ENCODE measurements at regions not wholly inside any gene's neighbourhood (a gene's known extent, or its start where the extent isn't known, plus 50 kb on each side); places are given as distances from the start of the nearest gene placed in this dataset.

DNA sequence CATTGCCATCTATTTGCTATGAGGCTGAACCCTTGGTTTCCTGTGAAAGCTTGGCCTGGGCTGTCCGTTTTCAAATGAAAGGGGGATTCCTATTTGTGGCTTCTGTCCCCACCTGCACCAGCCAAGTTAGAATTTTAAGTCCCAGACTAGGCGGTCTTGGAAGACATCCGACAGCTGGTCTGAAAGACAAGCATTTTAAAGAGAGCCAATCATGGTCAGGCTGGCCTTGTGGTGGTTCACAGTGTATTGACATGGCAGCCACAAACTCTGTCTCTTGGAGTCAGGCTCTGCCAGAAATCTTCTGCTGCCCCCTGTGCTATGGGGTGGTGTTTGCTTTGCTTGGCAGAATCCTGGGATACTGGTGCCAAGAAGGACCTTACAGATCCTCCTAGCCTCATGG lies 319.2 kb upstream of the MOCS1 start:
- Histone ChIP-seq H3K27me3 (replicated peaks) (no peaks in the 10 kb centered on the region), H3K4me3 (ENCODE audit: low read depth, low read length) (no peak overlapping the region), H3K36me3 (replicated peaks) (no peaks in the 10 kb centered on the region), H3K27ac (no peak overlapping the region)
- in situ Hi-C loops (cut with HindIII; ENCODE audit: low pct_ligation_motif_present, low sequenced_read_pairs) = no loop called here
- DNase-seq = no peak
- TF ChIP-seq, protein P1, sequence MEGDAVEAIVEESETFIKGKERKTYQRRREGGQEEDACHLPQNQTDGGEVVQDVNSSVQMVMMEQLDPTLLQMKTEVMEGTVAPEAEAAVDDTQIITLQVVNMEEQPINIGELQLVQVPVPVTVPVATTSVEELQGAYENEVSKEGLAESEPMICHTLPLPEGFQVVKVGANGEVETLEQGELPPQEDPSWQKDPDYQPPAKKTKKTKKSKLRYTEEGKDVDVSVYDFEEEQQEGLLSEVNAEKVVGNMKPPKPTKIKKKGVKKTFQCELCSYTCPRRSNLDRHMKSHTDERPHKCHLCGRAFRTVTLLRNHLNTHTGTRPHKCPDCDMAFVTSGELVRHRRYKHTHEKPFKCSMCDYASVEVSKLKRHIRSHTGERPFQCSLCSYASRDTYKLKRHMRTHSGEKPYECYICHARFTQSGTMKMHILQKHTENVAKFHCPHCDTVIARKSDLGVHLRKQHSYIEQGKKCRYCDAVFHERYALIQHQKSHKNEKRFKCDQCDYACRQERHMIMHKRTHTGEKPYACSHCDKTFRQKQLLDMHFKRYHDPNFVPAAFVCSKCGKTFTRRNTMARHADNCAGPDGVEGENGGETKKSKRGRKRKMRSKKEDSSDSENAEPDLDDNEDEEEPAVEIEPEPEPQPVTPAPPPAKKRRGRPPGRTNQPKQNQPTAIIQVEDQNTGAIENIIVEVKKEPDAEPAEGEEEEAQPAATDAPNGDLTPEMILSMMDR (IDR thresholded peaks at IDR 0.05; ENCODE audit: low read depth, low read length, missing control alignments) = no peak

DNA sequence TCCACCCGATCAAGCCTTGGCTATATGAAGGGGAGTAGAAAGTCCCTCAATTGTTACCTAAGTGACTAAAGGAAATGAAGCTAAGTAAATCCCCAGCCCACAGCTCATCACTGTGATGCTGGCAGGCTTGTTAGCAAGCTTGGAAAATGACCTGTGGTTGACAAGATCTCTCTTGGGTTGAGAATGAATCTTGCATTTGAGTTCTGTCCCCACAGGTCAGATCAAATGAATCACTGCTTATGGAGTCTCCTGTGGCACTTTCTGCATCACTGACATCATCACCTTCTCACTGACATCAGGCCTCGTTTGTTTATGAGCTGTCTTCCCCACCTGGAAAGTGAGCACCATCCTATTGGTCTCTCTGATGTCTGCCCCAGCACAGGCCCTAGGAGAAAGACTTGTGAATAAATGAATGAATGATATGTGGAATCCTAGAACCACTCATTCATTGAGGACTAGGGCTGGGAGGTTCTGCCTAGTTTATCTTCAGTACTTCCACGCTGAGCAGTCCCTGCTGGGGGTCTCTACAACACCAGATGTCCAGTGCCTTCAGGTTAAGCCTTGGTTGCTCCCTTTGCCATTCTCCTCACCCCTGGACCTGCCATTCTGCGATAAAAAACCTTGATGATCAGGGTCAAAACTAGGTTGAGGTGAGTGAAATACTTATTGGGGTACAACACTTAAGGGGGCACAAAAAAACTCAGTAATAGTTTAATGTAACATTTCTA lies 318.4 kb upstream of the MOCS1 start:
- Histone ChIP-seq H3K36me3 (replicated peaks) (no peaks in the 10 kb centered on the region), H3K4me3 (ENCODE audit: low read depth, low read length) (no peak overlapping the region), H3K27ac (no peak overlapping the region), H3K27me3 (replicated peaks) (no peaks in the 10 kb centered on the region)
- no peak for DNase-seq
- TF ChIP-seq, protein P1 (IDR thresholded peaks at IDR 0.05; ENCODE audit: low read depth, low read length, missing control alignments) = no peak
- in situ Hi-C loops (cut with HindIII; ENCODE audit: low pct_ligation_motif_present, low sequenced_read_pairs) = no loop called here

DNA sequence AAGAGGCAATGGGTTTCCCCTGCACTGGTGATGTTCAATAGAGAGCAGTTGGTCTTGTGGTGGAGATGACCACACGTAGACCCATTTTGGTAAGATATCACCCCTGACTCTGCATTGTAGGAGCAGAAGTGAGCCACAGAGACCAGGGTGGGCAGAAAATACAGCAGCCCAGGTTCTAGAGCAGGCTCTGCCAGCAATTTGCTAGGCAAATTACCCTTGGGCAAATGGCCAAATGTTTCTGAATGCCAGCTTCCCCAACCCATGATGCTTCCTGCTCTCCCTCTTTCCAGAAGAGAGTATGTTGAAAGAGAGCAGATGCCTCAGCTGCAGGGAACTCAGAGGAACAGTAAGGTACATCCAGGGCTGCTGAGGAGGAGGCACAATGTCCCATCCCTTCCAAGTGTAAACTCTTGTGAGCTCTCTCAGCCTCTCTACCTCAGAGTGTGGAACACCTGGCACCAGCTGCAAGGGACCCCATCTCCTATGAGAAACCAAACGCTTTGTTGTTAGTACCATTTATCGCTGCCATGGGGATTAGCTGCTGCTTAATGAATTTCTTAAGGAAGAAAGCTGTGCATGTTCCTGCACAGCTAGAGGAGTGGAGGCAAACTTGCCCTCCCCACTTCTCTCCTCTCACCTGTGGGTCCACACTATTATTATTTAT lies 317.5 kb upstream of the MOCS1 start:
- in situ Hi-C loops (cut with HindIII; ENCODE audit: low pct_ligation_motif_present, low sequenced_read_pairs) = no loop called here
- H3K36me3 ChIP-seq (replicated peaks) = no peaks in the 10 kb centered on the region
- TF ChIP-seq, protein P1 (IDR thresholded peaks at IDR 0.05; ENCODE audit: low read depth, low read length, missing control alignments) = no peak
- DNase-seq = no peak
- no peak overlapping the region for H3K4me3 ChIP-seq (ENCODE audit: low read depth, low read length)
- no peaks in the 10 kb centered on the region for H3K27me3 ChIP-seq (replicated peaks)
- H3K27ac ChIP-seq = no peak overlapping the region

DNA sequence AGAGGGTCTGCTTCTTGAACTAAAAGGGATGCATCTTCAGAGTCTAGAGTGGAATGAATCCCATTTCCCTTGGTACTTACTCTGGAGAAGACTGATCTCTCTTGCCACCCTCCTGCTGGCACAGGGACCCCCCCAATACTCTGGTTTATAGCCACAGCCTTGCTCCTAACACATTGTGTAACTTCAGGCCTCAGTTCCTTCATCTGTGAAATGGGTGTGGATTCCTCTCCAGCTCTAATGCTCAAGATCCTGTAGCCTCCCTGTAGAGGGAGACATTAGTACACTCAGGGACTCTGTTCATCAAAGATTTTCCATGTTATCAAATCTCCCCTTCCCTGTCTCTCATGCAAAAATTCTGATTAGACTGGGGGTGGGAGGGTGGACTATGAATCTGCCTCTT lies 315.7 kb upstream of the MOCS1 start:
- no peak overlapping the region for H3K4me3 ChIP-seq (ENCODE audit: low read depth, low read length)
- no peak overlapping the region for H3K27ac ChIP-seq
- H3K36me3 ChIP-seq (replicated peaks) = no peaks in the 10 kb centered on the region
- TF ChIP-seq, protein P1 (IDR thresholded peaks at IDR 0.05; ENCODE audit: low read depth, low read length, missing control alignments) = no peak
- no peak for DNase-seq
- in situ Hi-C loops (cut with HindIII; ENCODE audit: low pct_ligation_motif_present, low sequenced_read_pairs) = no loop called here
- H3K27me3 ChIP-seq (replicated peaks) = no peaks in the 10 kb centered on the region

DNA sequence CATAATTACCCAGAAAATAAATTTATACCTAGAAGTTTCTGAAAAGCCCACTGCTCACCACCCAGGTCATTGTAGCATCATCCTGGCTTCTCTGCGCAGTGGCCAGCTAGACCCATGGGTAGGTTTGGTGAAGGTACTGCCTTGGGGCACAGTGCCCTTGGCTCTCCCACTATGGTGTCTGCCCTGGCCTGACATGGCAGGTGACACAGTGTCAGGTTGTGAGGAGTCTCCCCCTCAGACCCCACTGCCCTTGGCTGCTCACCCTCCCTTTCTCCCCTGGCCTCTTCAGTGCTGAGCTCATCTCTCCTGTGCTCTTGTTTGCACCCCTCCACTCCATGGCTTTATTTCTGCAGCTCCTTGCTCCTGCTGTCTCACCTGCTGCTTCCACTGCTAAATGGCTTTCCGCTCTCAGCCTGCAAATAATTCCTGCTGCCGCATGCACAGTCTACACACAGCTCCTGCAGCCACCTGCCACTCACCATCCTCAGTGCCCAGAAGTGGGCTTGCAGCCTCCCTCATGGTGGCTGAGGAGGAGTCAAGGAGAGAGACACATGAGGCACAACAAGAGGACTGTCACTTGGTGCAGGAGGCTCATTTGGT lies 313.4 kb upstream of the MOCS1 start:
- no peaks in the 10 kb centered on the region for H3K36me3 ChIP-seq (replicated peaks)
- no peaks in the 10 kb centered on the region for H3K27me3 ChIP-seq (replicated peaks)
- TF ChIP-seq, protein P1 (IDR thresholded peaks at IDR 0.05; ENCODE audit: low read depth, low read length, missing control alignments) = no peak
- in situ Hi-C loops (cut with HindIII; ENCODE audit: low pct_ligation_motif_present, low sequenced_read_pairs) = no loop called here
- DNase-seq = no peak
- no peak overlapping the region for H3K4me3 ChIP-seq (ENCODE audit: low read depth, low read length)
- no peak overlapping the region for H3K27ac ChIP-seq

Measured in brain microvascular endothelial cell (primary cell).